HCT116 (cell line): ENCODE measurements at regions not wholly inside any gene's neighbourhood (a gene's known extent, or its start where the extent isn't known, plus 50 kb on each side); places are given as distances from the start of the nearest gene placed in this dataset.

ENCODE experiments used
- ATAC-seq: fragments of 200-7000 bp; cut with Tn5 transposase; 2 replicates; pipeline ENCODE4 v1.9.1; 2020; ENCODE audit warnings: mild to moderate bottlenecking, moderate library complexity
- BruUV-seq: library from RNA; stranded (reverse); fragments of 400-500 nt; replicated peaks from 2 replicates; lab custom pipeline; 2021; lab: Mats Ljungman, UMichigan
- CTCF ChIA-PET: fragments of 300-600 bp; sonication (Branson Sonifier 250); formaldehyde crosslinking; loops from one replicate; lab custom pipeline; 2021; ENCODE audit warnings: antibody characterized with exemption; lab: Charles Lee
- POLR2A ChIA-PET: fragments of 300-600, 350-600 bp; sonication (Branson Sonifier 250); formaldehyde crosslinking; loops from one replicate; lab custom pipeline; 2021; ENCODE audit warnings: antibody characterized with exemption; lab: Charles Lee
- RAD21 ChIA-PET, 2 experiments: fragments of 300-600 bp; sonication (Branson Sonifier 250); formaldehyde crosslinking; loops; one replicate each; lab custom pipeline; 2023; ENCODE audit warnings: low total read pairs in 2 of 2; ENCODE audit not compliant: uncharacterized antibody in 2 of 2, unreplicated experiment in 2 of 2, low non-redundant PET in 1 of 2; lab: Charles Lee
- DNase-seq: peaks from one replicate; pipeline ENCODE4 v3.0.0-alpha.2; 2010; ENCODE audit warnings: low read depth, low spot score
- H2AFZ ChIP-seq: fragments of 200-600 bp; shearing (Covaris generic), sonication (generic); 2 replicates; pipeline ENCODE4 v1.6.1; 2017; ENCODE audit warnings: low read depth, mixed run types, mixed read lengths, antibody characterized with exemption, low read length; ENCODE audit not compliant: poor library complexity, severe bottlenecking
- H3K27ac ChIP-seq: 2 replicates; pipeline ENCODE4 v1.5.1; 2012; ENCODE audit warnings: low read depth, low read length
- H3K27me3 ChIP-seq: fragments of 200-600 bp; sonication (generic); 2 replicates; pipeline ENCODE4 v1.6.1; 2016; ENCODE audit warnings: mixed run types, low read length, mixed read lengths; ENCODE audit not compliant: insufficient read depth
- H3K36me3 ChIP-seq, 2 experiments: fragments of 200-500 bp in 1 of 2; fragments of 200-600 bp in 1 of 2; sonication (Bioruptor generic) in 1 of 2; sonication (generic) in 1 of 2; 2 replicates each; pipeline versions ENCODE4 v1.5.1 to v1.6.1; 2014 to 2016; ENCODE audit warnings: low read length in 2 of 2, inconsistent platforms in 1 of 2, mixed read lengths in 1 of 2, mixed run types in 1 of 2; ENCODE audit not compliant: insufficient read depth in 2 of 2, control insufficient read depth in 1 of 2
- H3K4me1 ChIP-seq, 2 experiments: fragments of 200-600 bp in 1 of 2; sonication (generic) in 1 of 2; 2 replicates each; pipeline versions ENCODE4 v1.5.1 to v1.6.1; 2012 to 2017; ENCODE audit warnings: low read length in 2 of 2, inconsistent platforms in 1 of 2, mild to moderate bottlenecking in 1 of 2, mixed read lengths in 1 of 2, mixed run types in 1 of 2, moderate library complexity in 1 of 2; ENCODE audit not compliant: insufficient read depth in 2 of 2, control insufficient read depth in 1 of 2
- H3K4me2 ChIP-seq: fragments of 200-600 bp; sonication (generic); 2 replicates; pipeline ENCODE4 v1.6.1; 2017; ENCODE audit warnings: mixed run types, low read length, mixed read lengths
- H3K4me3 ChIP-seq, 2 experiments: fragments of 200-600 bp in 1 of 2; sonication (generic) in 1 of 2; replicated peaks in 1 of 2; 2 replicates each; pipeline ENCODE4 v1.5.1; 2011 to 2016; ENCODE audit warnings: low read length in 2 of 2, control low read depth in 1 of 2, low read depth in 1 of 2, mild to moderate bottlenecking in 1 of 2, mixed read lengths in 1 of 2, mixed run types in 1 of 2
- H3K79me2 ChIP-seq: fragments of 200-600 bp; sonication (generic); 2 replicates; pipeline ENCODE4 v1.6.1; 2017; ENCODE audit warnings: mild to moderate bottlenecking, mixed run types, low read length, moderate library complexity, mixed read lengths; ENCODE audit not compliant: insufficient read depth
- H3K9ac ChIP-seq: fragments of 200-600 bp; sonication (generic); 2 replicates; pipeline ENCODE4 v1.6.1; 2016; ENCODE audit warnings: low read length, mixed read lengths
- H3K9me2 ChIP-seq: fragments of 200-600 bp; sonication (generic), shearing (Covaris generic); 2 replicates; pipeline ENCODE4 v1.6.1; 2017; ENCODE audit warnings: mixed run types, mild to moderate bottlenecking, moderate library complexity; ENCODE audit not compliant: insufficient read depth
- H3K9me3 ChIP-seq, 2 experiments: fragments of 200-500 bp in 1 of 2; fragments of 200-600 bp in 1 of 2; sonication (Bioruptor generic) in 1 of 2; sonication (generic) in 1 of 2; 2 replicates each; pipeline ENCODE4 v1.6.1; 2014 to 2017; ENCODE audit warnings: low read length in 2 of 2, mixed read lengths in 2 of 2, inconsistent platforms in 1 of 2, low read depth in 1 of 2, mild to moderate bottlenecking in 1 of 2, mixed run types in 1 of 2, moderate library complexity in 1 of 2; ENCODE audit not compliant: control insufficient read depth in 1 of 2, insufficient read depth in 1 of 2
- H4K20me1 ChIP-seq: fragments of 200-600 bp; sonication (generic), shearing (Covaris generic); 2 replicates; pipeline ENCODE4 v1.6.1; 2017; ENCODE audit warnings: mixed run types, mild to moderate bottlenecking, moderate library complexity; ENCODE audit not compliant: insufficient read depth
- ATF3 ChIP-seq: IDR thresholded peaks from 2 replicates; pipeline ENCODE4 v1.6.1; 2012
- CBX3 ChIP-seq: IDR thresholded peaks from 2 replicates; pipeline ENCODE4 v1.6.1; 2012; ENCODE audit warnings: low read depth
- EGR1 ChIP-seq: IDR thresholded peaks from 2 replicates; pipeline ENCODE4 v1.6.1; 2012; ENCODE audit warnings: low read depth
- ELF1 ChIP-seq: IDR thresholded peaks from 2 replicates; pipeline ENCODE4 v1.6.1; 2012; ENCODE audit warnings: low read depth, borderline replicate concordance
- EZH2 ChIP-seq: fragments of 200-600 bp; sonication (generic); IDR thresholded peaks from 2 replicates; pipeline ENCODE4 v1.6.1; 2017; ENCODE audit warnings: antibody characterized with exemption, mixed run types
- EZH2phosphoT487 ChIP-seq: fragments of 200-600 bp; IDR thresholded peaks from 2 replicates; pipeline ENCODE4 v1.6.1; 2018; ENCODE audit warnings: antibody characterized with exemption, borderline replicate concordance
- FOSL1 ChIP-seq: IDR thresholded peaks from 2 replicates; pipeline ENCODE4 v1.6.1; 2012; ENCODE audit warnings: low read depth
- JUND ChIP-seq: IDR thresholded peaks from 2 replicates; pipeline ENCODE4 v1.6.1; 2012
- POLR2A ChIP-seq: IDR thresholded peaks from 2 replicates; pipeline ENCODE4 v1.7.0; 2011; ENCODE audit warnings: borderline replicate concordance; ENCODE audit not compliant: insufficient read depth, insufficient read length; ENCODE audit errors: extremely low read depth
- POLR2AphosphoS5 ChIP-seq: IDR thresholded peaks from 2 replicates; pipeline ENCODE4 v1.6.1; 2011; ENCODE audit warnings: mild to moderate bottlenecking, low read depth, low read length, moderate library complexity
- RAD21 ChIP-seq: IDR thresholded peaks from 2 replicates; pipeline ENCODE4 v1.6.1; 2012; ENCODE audit warnings: low read depth, mild to moderate bottlenecking
- SIN3A ChIP-seq: IDR thresholded peaks from 2 replicates; pipeline ENCODE4 v1.6.1; 2012; ENCODE audit warnings: low read depth
- SRF ChIP-seq: IDR thresholded peaks from 2 replicates; pipeline ENCODE4 v1.6.1; 2012; ENCODE audit warnings: low read depth
- TCF7L2 ChIP-seq: IDR thresholded peaks from 2 replicates; pipeline ENCODE4 v1.7.0; 2011; ENCODE audit warnings: borderline replicate concordance, inconsistent platforms; ENCODE audit not compliant: insufficient read depth, insufficient read length; ENCODE audit errors: extremely low read depth
- ZFX ChIP-seq: fragments of 450-650 bp; IDR thresholded peaks from 2 replicates; pipeline ENCODE4 v1.6.1; 2017
- ZNF274 ChIP-seq: fragments of 200-500 bp; sonication (Bioruptor generic); IDR thresholded peaks from 2 replicates; pipeline ENCODE4 v1.6.1; 2014; ENCODE audit warnings: mild to moderate bottlenecking, low read depth, low read length, inconsistent platforms
- intact Hi-C: fragments of 100-400 bp; cut with micrococcal nuclease; formaldehyde crosslinking; loops from 2 replicates; pipeline ENCODE4 v1.10.0; 2022
- TF ChIP-seq, protein P1 (sequence below), 3 experiments: fragments of 200-600 bp in 1 of 3; sonication (generic) in 1 of 3; IDR thresholded peaks in 2 of 3; conservative IDR thresholded peaks in 1 of 3; 2 replicates each; pipeline ENCODE4 v1.5.1; 2012 to 2017; ENCODE audit warnings: low read depth in 2 of 3, low read length in 2 of 3, antibody characterized with exemption in 1 of 3, borderline replicate concordance in 1 of 3, control low read depth in 1 of 3, mild to moderate bottlenecking in 1 of 3, mixed read lengths in 1 of 3, mixed run types in 1 of 3, moderate library complexity in 1 of 3; ENCODE audit not compliant: insufficient read depth in 1 of 3
- TF ChIP-seq, protein P2 (sequence below): IDR thresholded peaks from 2 replicates; pipeline ENCODE4 v1.6.1; 2012

DNA sequence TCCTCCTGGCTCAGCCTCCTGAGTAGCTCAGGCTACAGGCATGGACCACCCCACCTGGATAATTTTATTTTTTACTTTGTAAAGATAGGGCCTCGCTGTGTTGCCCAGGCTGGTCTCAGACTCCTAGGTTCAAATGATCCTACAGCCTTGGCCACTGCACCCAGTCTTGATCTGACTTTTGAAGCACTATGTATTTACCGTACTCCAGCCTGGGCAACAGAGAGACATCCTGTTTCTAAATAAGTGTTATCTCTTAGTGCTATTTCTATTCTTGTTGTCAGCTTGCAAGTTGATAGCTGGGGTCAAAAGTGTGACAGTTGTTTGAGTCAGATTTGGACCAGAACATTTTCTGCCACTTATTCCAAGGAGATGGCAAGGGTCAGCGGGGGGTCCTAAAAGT is 486.4 kb downstream of the NPIPA7 start:
- no peak overlapping the region for H2AFZ ChIP-seq
- H4K20me1 ChIP-seq: no peaks in the 10 kb centered on the region
- DNase-seq: no peak
- no peaks in the 10 kb centered on the region for H3K79me2 ChIP-seq
- H3K9ac ChIP-seq: no peak overlapping the region
- TF ChIP-seq, protein P1, sequence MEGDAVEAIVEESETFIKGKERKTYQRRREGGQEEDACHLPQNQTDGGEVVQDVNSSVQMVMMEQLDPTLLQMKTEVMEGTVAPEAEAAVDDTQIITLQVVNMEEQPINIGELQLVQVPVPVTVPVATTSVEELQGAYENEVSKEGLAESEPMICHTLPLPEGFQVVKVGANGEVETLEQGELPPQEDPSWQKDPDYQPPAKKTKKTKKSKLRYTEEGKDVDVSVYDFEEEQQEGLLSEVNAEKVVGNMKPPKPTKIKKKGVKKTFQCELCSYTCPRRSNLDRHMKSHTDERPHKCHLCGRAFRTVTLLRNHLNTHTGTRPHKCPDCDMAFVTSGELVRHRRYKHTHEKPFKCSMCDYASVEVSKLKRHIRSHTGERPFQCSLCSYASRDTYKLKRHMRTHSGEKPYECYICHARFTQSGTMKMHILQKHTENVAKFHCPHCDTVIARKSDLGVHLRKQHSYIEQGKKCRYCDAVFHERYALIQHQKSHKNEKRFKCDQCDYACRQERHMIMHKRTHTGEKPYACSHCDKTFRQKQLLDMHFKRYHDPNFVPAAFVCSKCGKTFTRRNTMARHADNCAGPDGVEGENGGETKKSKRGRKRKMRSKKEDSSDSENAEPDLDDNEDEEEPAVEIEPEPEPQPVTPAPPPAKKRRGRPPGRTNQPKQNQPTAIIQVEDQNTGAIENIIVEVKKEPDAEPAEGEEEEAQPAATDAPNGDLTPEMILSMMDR (IDR thresholded peaks at IDR 0.05 in 2 of 3, conservative IDR thresholded peaks at IDR 0.05 in 1 of 3; ENCODE audit: borderline replicate concordance in 1 of 3, insufficient read depth in 1 of 3, low read depth in 2 of 3, low read length in 2 of 3): no peak
- TF ChIP-seq SRF: no peak
- peaks cover 28% of the 10 kb centered on the region for H3K27me3 ChIP-seq
- POLR2A ChIA-PET: no interaction called here
- no peak overlapping the region for H3K4me2 ChIP-seq
- intact Hi-C loops: loop anchor here (10.0 kb wide), 1 partner anchor 599 kb away; no protein-coding TSS in a partner anchor
- no peaks in the 10 kb centered on the region for H3K36me3 ChIP-seq
- ATAC-seq: no peak
- no peaks in the 10 kb centered on the region for H3K9me2 ChIP-seq
- H3K27ac ChIP-seq: no peak overlapping the region
- no peaks in the 10 kb centered on the region for H3K9me3 ChIP-seq
- CTCF ChIA-PET: no interaction called here
- no TSS peak for BruUV-seq
- no peak overlapping the region for H3K4me3 ChIP-seq
- no peaks in the 10 kb centered on the region for H3K4me1 ChIP-seq
- RAD21 ChIA-PET: no interaction called here

- Histone ChIP-seq H3K4me2 (no peak overlapping the region), H3K4me1 (no peaks in the 10 kb centered on the region), H3K9me2 (no peaks in the 10 kb centered on the region), H4K20me1 (no peaks in the 10 kb centered on the region), H3K9me3 (no peaks in the 10 kb centered on the region), H3K79me2 (no peaks in the 10 kb centered on the region), H3K4me3 (no peak overlapping the region), H3K27me3 (peaks cover 38% of the 10 kb centered on the region), H3K27ac (no peak overlapping the region), H3K36me3 (no peaks in the 10 kb centered on the region), H3K9ac (no peak overlapping the region), H2AFZ (no peak overlapping the region)
- DNase-seq (no peak), ATAC-seq (no peak)
- intact Hi-C loops: loop anchor here (10.0 kb wide), 1 partner anchor 597 kb away; no protein-coding TSS in a partner anchor
- ChIA-PET RAD21 (no interaction called here), CTCF (no interaction called here), POLR2A (no interaction called here)
- no TSS peak for BruUV-seq
- TF ChIP-seq SIN3A: no peak
- TF ChIP-seq POLR2AphosphoS5: no peak
- TF ChIP-seq ELF1: no peak
- no peak for TF ChIP-seq SRF
- TF ChIP-seq EZH2phosphoT487: no peak
- TF ChIP-seq JUND: no peak
- TF ChIP-seq, protein P2, sequence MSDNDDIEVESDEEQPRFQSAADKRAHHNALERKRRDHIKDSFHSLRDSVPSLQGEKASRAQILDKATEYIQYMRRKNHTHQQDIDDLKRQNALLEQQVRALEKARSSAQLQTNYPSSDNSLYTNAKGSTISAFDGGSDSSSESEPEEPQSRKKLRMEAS: no peak
- no peak for TF ChIP-seq ZNF274
- no peak for TF ChIP-seq CBX3
- no peak for TF ChIP-seq RAD21
- TF ChIP-seq ZFX: no peak
- TF ChIP-seq FOSL1: no peak
- no peak for TF ChIP-seq EGR1
- TF ChIP-seq POLR2A: no peak
- TF ChIP-seq TCF7L2: no peak
- TF ChIP-seq ATF3: no peak
- no peak for TF ChIP-seq EZH2
- TF ChIP-seq, protein P1 (IDR thresholded peaks at IDR 0.05 in 2 of 3, conservative IDR thresholded peaks at IDR 0.05 in 1 of 3; ENCODE audit: borderline replicate concordance in 1 of 3, insufficient read depth in 1 of 3, low read depth in 2 of 3, low read length in 2 of 3): no peak
Observed at GRCh38 chr16:16867973-16868372, 489.0 kb downstream of the NPIPA7 start.
